Osteoblast (primary cell): ENCODE measurements at regions not wholly inside any gene's neighbourhood (a gene's known extent, or its start where the extent isn't known, plus 50 kb on each side); places are given as distances from the start of the nearest gene placed in this dataset.
A peak's percentile ranks its signal among the peaks of the same experiment; 100 is the strongest.
"Not testable (repeated sequence)": the region's sequence is repeated elsewhere in the genome, so short reads cannot be mapped to it uniquely, and the experiment has no call there.

ENCODE experiments used
- DNase-seq: peaks from one replicate; pipeline ENCODE4 v3.0.0; 2011; ENCODE audit warnings: low spot score, mixed read lengths; ENCODE audit not compliant: insufficient read length; ENCODE audit errors: missing footprints
- H2AFZ ChIP-seq: 2 replicates; pipeline ENCODE4 v1.6.0; 2011; ENCODE audit warnings: mild to moderate bottlenecking, low read length
- H3K27ac ChIP-seq: 2 replicates; pipeline ENCODE4 v1.5.1; 2011; ENCODE audit warnings: mild to moderate bottlenecking, low read depth, low read length, moderate library complexity
- H3K27me3 ChIP-seq: 2 replicates; pipeline ENCODE4 v1.6.0; 2012; ENCODE audit warnings: mild to moderate bottlenecking, control low read depth, inconsistent platforms, low read length, moderate library complexity; ENCODE audit not compliant: insufficient read depth
- H3K36me3 ChIP-seq: 2 replicates; pipeline ENCODE4 v1.5.1; 2011; ENCODE audit warnings: mild to moderate bottlenecking, low read length, control low read depth, moderate library complexity; ENCODE audit not compliant: insufficient read depth
- H3K4me1 ChIP-seq: 2 replicates; pipeline ENCODE4 v1.5.1; 2011; ENCODE audit warnings: mild to moderate bottlenecking, low read length, control low read depth, moderate library complexity; ENCODE audit not compliant: insufficient read depth
- H3K4me2 ChIP-seq: 2 replicates; pipeline ENCODE4 v1.6.0; 2011; ENCODE audit warnings: mild to moderate bottlenecking, low read length; ENCODE audit not compliant: insufficient read depth
- H3K4me3 ChIP-seq: fragments of 200-600 bp; sonication (generic); 3 replicates; pipeline ENCODE4 v1.5.1; 2012; ENCODE audit warnings: mild to moderate bottlenecking, low read length, inconsistent platforms; ENCODE audit not compliant: insufficient read depth
- H3K79me2 ChIP-seq: 2 replicates; pipeline ENCODE4 v1.6.0; 2012; ENCODE audit warnings: mild to moderate bottlenecking, low read length, control low read depth, inconsistent platforms; ENCODE audit not compliant: insufficient read depth
- H3K9me3 ChIP-seq: 2 replicates; pipeline ENCODE4 v1.5.1; 2011; ENCODE audit warnings: low read depth, low read length, control low read depth
- H4K20me1 ChIP-seq: 2 replicates; pipeline ENCODE4 v1.6.0; 2012; ENCODE audit warnings: mild to moderate bottlenecking, low read length, control low read depth; ENCODE audit not compliant: insufficient read depth

- H3K4me1 ChIP-seq, H2AFZ ChIP-seq, H3K27ac ChIP-seq, H3K79me2 ChIP-seq, H3K36me3 ChIP-seq, H3K9me3 ChIP-seq, H3K4me2 ChIP-seq, H3K27me3 ChIP-seq, DNase-seq, H4K20me1 ChIP-seq, H3K4me3 ChIP-seq: not testable (repeated sequence)
Observed at GRCh38 chr4:49262786-49263185, 276.7 kb downstream of the CWH43 start.

DNA sequence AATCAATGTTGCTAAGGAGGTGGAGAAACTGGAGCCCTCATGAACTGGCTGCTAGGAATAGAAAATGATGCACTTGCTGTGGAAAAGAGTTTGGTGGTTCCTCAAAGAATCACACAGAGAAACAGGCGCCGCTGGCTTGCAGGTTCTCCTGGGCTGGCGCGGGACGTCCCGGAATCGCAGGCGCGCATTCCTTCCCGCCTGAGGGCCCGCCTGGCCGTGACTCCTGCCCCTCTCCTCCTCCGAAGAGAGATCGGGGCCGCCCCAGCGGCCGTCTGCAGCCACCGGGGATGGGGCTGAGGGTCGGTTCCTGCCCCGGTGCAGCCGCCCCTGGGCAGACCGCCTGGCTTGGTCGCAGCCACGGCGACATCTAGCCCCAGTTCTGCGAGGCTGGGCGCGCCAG lies 284.4 kb downstream of the CWH43 start:
- not testable (repeated sequence) for H3K79me2 ChIP-seq, DNase-seq, H3K4me2 ChIP-seq, H3K27ac ChIP-seq, H3K9me3 ChIP-seq, H3K4me3 ChIP-seq, H3K36me3 ChIP-seq, H2AFZ ChIP-seq, H4K20me1 ChIP-seq, H3K27me3 ChIP-seq, H3K4me1 ChIP-seq

DNA sequence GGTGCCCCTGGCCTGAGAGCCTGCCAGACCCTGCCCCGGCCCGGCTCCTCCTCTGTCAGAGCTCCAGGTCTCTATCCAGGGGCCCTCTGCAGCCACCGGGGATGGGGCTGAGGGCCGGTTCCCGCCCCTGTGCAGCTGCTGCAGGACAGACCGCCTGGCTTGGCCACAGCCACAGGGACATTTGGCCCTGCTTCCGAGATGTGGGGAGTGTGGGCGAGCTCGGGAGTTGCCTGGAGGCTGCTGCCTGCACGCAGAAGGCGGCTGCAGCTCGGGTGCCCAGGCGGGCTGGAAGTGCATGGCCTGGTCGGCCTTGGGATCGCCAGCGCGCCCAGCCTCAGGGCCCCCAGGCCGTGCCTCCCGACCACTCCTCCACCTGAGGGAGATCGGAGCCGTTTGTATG lies 284.8 kb downstream of the CWH43 start:
- H3K4me3 ChIP-seq, H3K36me3 ChIP-seq, H3K27me3 ChIP-seq, H3K9me3 ChIP-seq, H3K4me2 ChIP-seq, DNase-seq, H3K79me2 ChIP-seq, H3K27ac ChIP-seq, H4K20me1 ChIP-seq, H2AFZ ChIP-seq, H3K4me1 ChIP-seq: not testable (repeated sequence)

GRCh38 chr4:49285905-49286304 lies 299.8 kb downstream of the CWH43 start:
- H4K20me1 ChIP-seq, H3K4me1 ChIP-seq, DNase-seq, H3K4me3 ChIP-seq, H3K79me2 ChIP-seq, H3K36me3 ChIP-seq, H2AFZ ChIP-seq, H3K27me3 ChIP-seq, H3K9me3 ChIP-seq, H3K4me2 ChIP-seq, H3K27ac ChIP-seq: not testable (repeated sequence)

DNA sequence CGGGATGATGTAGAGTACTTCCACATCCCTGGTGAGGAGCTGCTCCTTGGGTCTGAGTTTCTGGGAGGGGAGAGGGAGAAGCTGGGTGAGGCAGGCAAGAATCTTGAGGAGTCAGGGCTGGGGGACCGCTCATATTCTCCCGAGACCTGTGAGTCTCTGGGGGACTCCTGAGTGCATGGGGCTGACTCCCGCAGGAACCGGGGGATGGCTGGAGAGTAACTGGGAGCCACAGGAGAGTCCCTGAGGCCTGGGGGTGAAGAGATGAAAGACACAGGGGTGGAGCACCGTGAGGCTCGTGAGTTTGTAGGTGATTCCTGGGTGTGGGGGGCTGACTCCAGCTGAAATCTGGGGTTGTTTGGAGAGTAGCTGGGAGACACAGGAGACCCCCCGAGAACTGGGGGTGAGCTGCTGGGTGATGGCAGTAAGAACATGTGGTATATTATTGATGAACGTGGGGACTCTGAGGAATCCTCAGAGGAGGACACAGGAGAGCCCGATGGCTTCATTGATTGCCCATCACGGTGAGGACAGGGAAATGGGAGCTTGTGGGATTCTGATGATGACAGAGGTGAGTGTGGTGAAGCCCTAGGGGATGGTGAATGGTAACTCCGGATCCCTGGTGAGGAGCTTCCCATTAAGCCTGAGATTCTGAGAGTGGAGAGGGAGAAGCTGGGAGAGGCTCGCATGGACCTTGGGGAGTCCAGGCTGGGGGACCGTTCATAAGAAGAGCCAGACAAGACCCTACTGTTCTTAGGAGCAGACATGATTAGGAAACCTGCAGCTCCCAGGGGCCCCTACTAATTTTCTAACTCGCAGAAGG lies 301.1 kb downstream of the CWH43 start:
- not testable (repeated sequence) for H3K4me2 ChIP-seq, H3K4me1 ChIP-seq, H3K36me3 ChIP-seq, H2AFZ ChIP-seq, H3K27ac ChIP-seq, H3K27me3 ChIP-seq, H4K20me1 ChIP-seq, H3K9me3 ChIP-seq, DNase-seq, H3K79me2 ChIP-seq, H3K4me3 ChIP-seq

- not testable (repeated sequence) for H3K9me3 ChIP-seq, H4K20me1 ChIP-seq, H3K36me3 ChIP-seq, H3K4me2 ChIP-seq, H3K27me3 ChIP-seq, H3K4me1 ChIP-seq, H2AFZ ChIP-seq, H3K27ac ChIP-seq, H3K79me2 ChIP-seq, H3K4me3 ChIP-seq
- peak; percentile 86 for DNase-seq
Observed at GRCh38 chr4:49287893-49288292, 301.8 kb downstream of the CWH43 start.

DNA sequence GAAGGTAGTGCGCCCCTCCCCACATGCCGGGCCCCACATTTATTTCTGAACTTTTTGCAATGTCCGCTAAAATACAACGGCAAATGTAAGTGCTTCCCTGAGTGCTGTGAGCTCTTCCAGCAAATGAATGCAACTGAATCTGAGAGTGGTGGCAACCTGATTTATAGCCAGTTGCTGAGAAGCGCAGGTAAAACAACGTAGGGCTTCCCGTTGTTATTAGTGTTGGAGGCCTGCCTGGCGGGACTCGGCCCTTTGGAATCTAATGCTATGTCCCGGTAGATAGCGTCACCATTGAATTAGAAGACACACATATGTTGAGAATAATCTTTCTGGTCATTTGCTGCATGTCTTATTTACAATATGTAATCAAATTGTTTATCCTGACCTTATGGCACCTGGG lies 302.7 kb downstream of the CWH43 start:
- peak; percentile 69 for DNase-seq
- H4K20me1 ChIP-seq, H3K4me1 ChIP-seq, H3K36me3 ChIP-seq, H3K9me3 ChIP-seq, H3K27me3 ChIP-seq, H3K79me2 ChIP-seq, H3K4me2 ChIP-seq, H3K27ac ChIP-seq, H2AFZ ChIP-seq, H3K4me3 ChIP-seq: not testable (repeated sequence)

DNA sequence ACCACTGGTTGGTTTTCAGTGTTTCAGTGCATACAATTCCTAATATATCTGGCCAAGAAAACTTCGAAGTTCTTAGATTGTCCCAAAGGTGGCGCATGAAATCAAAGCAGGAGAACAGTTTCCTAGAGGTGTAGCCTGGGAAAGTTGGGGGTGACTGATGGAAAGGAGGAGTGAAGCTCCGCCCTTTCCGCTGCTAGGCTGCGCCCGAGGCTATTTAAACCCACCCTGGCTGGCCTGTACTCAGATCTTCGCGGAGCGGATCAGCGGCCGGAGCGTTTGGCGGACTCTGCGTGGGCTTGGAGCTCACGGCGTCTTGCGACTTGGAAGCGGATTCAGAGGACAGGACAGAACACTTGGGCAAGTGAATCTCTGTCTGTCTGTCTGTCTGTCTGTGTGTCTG lies 328.7 kb downstream of the CWH43 start:
- H2AFZ ChIP-seq, DNase-seq, H3K36me3 ChIP-seq, H4K20me1 ChIP-seq, H3K79me2 ChIP-seq, H3K4me2 ChIP-seq, H3K27ac ChIP-seq, H3K4me1 ChIP-seq, H3K9me3 ChIP-seq, H3K27me3 ChIP-seq, H3K4me3 ChIP-seq: not testable (repeated sequence)

GRCh38 chr4:49320725-49321410 lies 334.8 kb downstream of the CWH43 start:
- H3K27me3 ChIP-seq, H4K20me1 ChIP-seq, H3K4me3 ChIP-seq, H3K36me3 ChIP-seq, H3K4me1 ChIP-seq, H2AFZ ChIP-seq, DNase-seq, H3K79me2 ChIP-seq, H3K4me2 ChIP-seq, H3K9me3 ChIP-seq, H3K27ac ChIP-seq: not testable (repeated sequence)
